B cell (primary cell): ENCODE measurements at regions not wholly inside any gene's neighbourhood (a gene's known extent, or its start where the extent isn't known, plus 50 kb on each side); places are given as distances from the start of the nearest gene placed in this dataset.

Source experiments
- ATAC-seq: fragments of 200-7000 bp; cut with Tn5 transposase; one replicate; pipeline ENCODE4 v1.10.0; 2021; ENCODE audit warnings: low read depth, mild to moderate bottlenecking, moderate number of reproducible peaks, moderate library complexity
- CTCF ChIA-PET: fragments of 350-600 bp; sonication (Branson Sonifier 250); formaldehyde crosslinking; loops from one replicate; lab custom pipeline; 2021; ENCODE audit warnings: antibody characterized with exemption, inconsistent platforms; lab: Charles Lee
- POLR2A ChIA-PET: fragments of 350-600 bp; sonication (Branson Sonifier 250); formaldehyde crosslinking; loops from one replicate; lab custom pipeline; 2021; ENCODE audit warnings: antibody characterized with exemption; lab: Charles Lee
- DNase-seq: peaks from one replicate; pipeline ENCODE4 v3.0.0; 2013
- H2AFZ ChIP-seq: 2 replicates; pipeline ENCODE4 v1.6.1; 2012; ENCODE audit warnings: mild to moderate bottlenecking, low read depth, low read length; ENCODE audit not compliant: insufficient read depth, poor library complexity, severe bottlenecking
- H3K27ac ChIP-seq, 2 donors: 1 replicate in 1 of 2; 2 replicates in 1 of 2; pipeline ENCODE4 v1.5.1; 2012 to 2013; ENCODE audit warnings: low read length in 2 of 2, mild to moderate bottlenecking in 2 of 2, moderate library complexity in 1 of 2
- H3K27me3 ChIP-seq, 4 experiments: fragments of 200-600 bp in 1 of 4; sonication (generic) in 1 of 4; replicated peaks in 1 of 4; 1 replicate in 2 of 4; 2 replicates in 2 of 4; pipeline versions ENCODE4 v1.6.1 to v1.7.0; 2013 to 2016; ENCODE audit warnings: low read length in 3 of 4, mild to moderate bottlenecking in 2 of 4, mixed read lengths in 1 of 4, moderate library complexity in 1 of 4; ENCODE audit not compliant: insufficient read depth in 4 of 4, control insufficient read depth in 3 of 4; ENCODE audit errors: control extremely low read depth in 1 of 4
- H3K36me3 ChIP-seq, 2 experiments: replicated peaks in 1 of 2; 1 replicate in 1 of 2; 2 replicates in 1 of 2; pipeline versions ENCODE4 v1.6.1 to v1.7.1; 2013; ENCODE audit warnings: low read length in 1 of 2; ENCODE audit not compliant: insufficient read depth in 2 of 2, control insufficient read depth in 1 of 2; ENCODE audit errors: control extremely low read depth in 1 of 2, extremely low read depth in 1 of 2
- H3K4me1 ChIP-seq, 2 donors: fragments of 200-600 bp in 1 of 2; sonication (generic) in 1 of 2; 1 replicate in 1 of 2; 2 replicates in 1 of 2; pipeline versions ENCODE4 v1.5.1 to v1.6.1; 2013 to 2017; ENCODE audit warnings: low read length in 2 of 2; ENCODE audit not compliant: control insufficient read depth in 2 of 2, insufficient read depth in 2 of 2
- H3K4me2 ChIP-seq: replicated peaks from 2 replicates; pipeline ENCODE3; 2012; ENCODE audit warnings: mild to moderate bottlenecking, low read depth, low read length; ENCODE audit not compliant: poor library complexity, severe bottlenecking
- H3K4me3 ChIP-seq, 5 experiments: fragments of 200-600 bp in 1 of 5; sonication (generic) in 1 of 5; 1 replicate in 3 of 5; 2 replicates in 2 of 5; pipeline versions ENCODE4 v1.5.1 to v1.7.0; 2011 to 2016; ENCODE audit warnings: low read length in 4 of 5, mild to moderate bottlenecking in 4 of 5, low read depth in 2 of 5, control low read depth in 1 of 5, moderate library complexity in 1 of 5; ENCODE audit not compliant: insufficient read depth in 1 of 5; ENCODE audit errors: control extremely low read depth in 1 of 5, extremely low read depth in 1 of 5
- H3K79me2 ChIP-seq: fragments of 200-600 bp; sonication (generic); one replicate; pipeline ENCODE4 v1.6.0; 2016; ENCODE audit warnings: low read length; ENCODE audit not compliant: control insufficient read depth, insufficient read depth
- H3K9ac ChIP-seq: fragments of 200-600 bp; sonication (generic); 2 replicates; pipeline ENCODE4 v1.6.1; 2017; ENCODE audit warnings: mild to moderate bottlenecking, low read length, moderate library complexity
- H3K9me3 ChIP-seq, 3 donors: one replicate each; pipeline versions ENCODE4 v1.6.1 to v1.7.1; 2013; ENCODE audit warnings: low read length in 2 of 3; ENCODE audit not compliant: control insufficient read depth in 2 of 3, insufficient read depth in 1 of 3; ENCODE audit errors: control extremely low read depth in 1 of 3
- H4K20me1 ChIP-seq: 2 replicates; pipeline ENCODE4 v1.6.0; 2012; ENCODE audit warnings: mild to moderate bottlenecking, low read length; ENCODE audit not compliant: insufficient read depth, control insufficient read depth, poor library complexity, severe bottlenecking
- H3K27ac Mint-ChIP-seq: one replicate; pipeline ENCODE4 v1.8.0; 2021; ENCODE audit warnings: mixed read lengths
- H3K27me3 Mint-ChIP-seq: one replicate; pipeline ENCODE4 v1.8.0; 2021; ENCODE audit warnings: mixed read lengths
- H3K4me1 Mint-ChIP-seq: one replicate; pipeline ENCODE4 v1.8.0; 2021; ENCODE audit warnings: mixed read lengths
- H3K4me3 Mint-ChIP-seq: one replicate; pipeline ENCODE4 v1.8.0; 2021; ENCODE audit warnings: mixed read lengths
- H3K9me3 Mint-ChIP-seq: one replicate; pipeline ENCODE4 v1.8.0; 2022; ENCODE audit warnings: mixed read lengths; ENCODE audit not compliant: insufficient read depth
- CTCF ChIP-seq: fragments of 200-600 bp; IDR thresholded peaks from one replicate; pipeline ENCODE4 v1.8.0; 2022; ENCODE audit warnings: antibody characterized with exemption, mild to moderate bottlenecking
- EZH2 ChIP-seq: IDR thresholded peaks from 2 replicates; pipeline ENCODE4 v1.6.1; 2012; ENCODE audit warnings: borderline replicate concordance, low read depth, mild to moderate bottlenecking, moderate library complexity, low read length; ENCODE audit not compliant: insufficient read depth, poor library complexity, severe bottlenecking
- WGBS: methylation state at CpG from one replicate; pipeline ENCODE4 v1.1.5; 2013; ENCODE audit warnings: missing lambda C conversion rate; ENCODE audit not compliant: insufficient coverage; 5-methylcytosine and 5-hydroxymethylcytosine counted together
- intact Hi-C: fragments of 100-400 bp; cut with micrococcal nuclease; formaldehyde crosslinking; loops from one replicate; pipeline ENCODE4 v1.10.0; 2022

GRCh38 chr10:10205906-10206305 is 811.8 kb upstream of the CELF2 start:
- ChIA-PET POLR2A (no interaction called here), CTCF (no interaction called here)
- Histone ChIP-seq H3K27ac (no peak overlapping the region), H3K4me3 (no peak overlapping the region), H3K36me3 (no peaks in the 10 kb centered on the region), H2AFZ (no peak overlapping the region), H3K79me2 (no peaks in the 10 kb centered on the region), H3K9me3 (peaks cover 0 to 7% (median 2%) of the 10 kb centered on the region in 3 donors), H4K20me1 (no peaks in the 10 kb centered on the region), H3K9ac (no peak overlapping the region), H3K4me2 (no peak overlapping the region), H3K4me1 (no peaks in the 10 kb centered on the region), H3K27me3 (no peaks in the 10 kb centered on the region)
- Mint-ChIP-seq H3K4me1 (peaks cover 9% of the 10 kb centered on the region), H3K4me3 (no peak overlapping the region), H3K27me3 (no peaks in the 10 kb centered on the region), H3K27ac (no peak overlapping the region), H3K9me3 (peaks cover 3% of the 10 kb centered on the region)
- WGBS = 62% methylated on average over 1 of the region's 2 CpGs
- no peak for DNase-seq
- no peak for ATAC-seq
- intact Hi-C loops = no loop called here
- TF ChIP-seq CTCF (no peak), EZH2 (no peak)

- H4K20me1 ChIP-seq = no peaks in the 10 kb centered on the region
- H3K36me3 ChIP-seq = no peaks in the 10 kb centered on the region
- H3K27me3 Mint-ChIP-seq = no peaks in the 10 kb centered on the region
- DNase-seq (no peak), ATAC-seq (no peak)
- no peak overlapping the region for H2AFZ ChIP-seq
- WGBS = 100% methylated on average over 1 of the region's 3 CpGs
- no peaks in the 10 kb centered on the region for H3K27me3 ChIP-seq
- ChIA-PET CTCF (no interaction called here), POLR2A (no interaction called here)
- peaks cover 0 to 5% (median 2%) of the 10 kb centered on the region in 3 donors for H3K9me3 ChIP-seq
- no peak overlapping the region for H3K27ac ChIP-seq
- no peak overlapping the region for H3K9ac ChIP-seq
- intact Hi-C loops = no loop called here
- no peak overlapping the region for H3K27ac Mint-ChIP-seq
- H3K4me3 ChIP-seq = no peak overlapping the region
- no peaks in the 10 kb centered on the region for H3K4me1 ChIP-seq
- H3K4me3 Mint-ChIP-seq = no peak overlapping the region
- no peaks in the 10 kb centered on the region for H3K79me2 ChIP-seq
- peaks cover 9% of the 10 kb centered on the region for H3K4me1 Mint-ChIP-seq
- no peak overlapping the region for H3K4me2 ChIP-seq
- TF ChIP-seq CTCF (no peak), EZH2 (no peak)
- H3K9me3 Mint-ChIP-seq = peaks cover 3% of the 10 kb centered on the region
Measured at GRCh38 chr10:10207538-10207937, 810.1 kb upstream of the CELF2 start.
